HG03159 (cell line): ENCODE measurements at regions not wholly inside any gene's neighbourhood (a gene's known extent, or its start where the extent isn't known, plus 50 kb on each side); places are given as distances from the start of the nearest gene placed in this dataset.
"Not testable (repeated sequence)": the region's sequence is repeated elsewhere in the genome, so short reads cannot be mapped to it uniquely, and the experiment has no call there.

Experiments
- ATAC-seq: cut with Tn5 transposase; IDR thresholded peaks from one replicate; pipeline ENCODE4 v1.9.1; 2021; ENCODE audit warnings: mild to moderate bottlenecking, moderate library complexity; ENCODE audit not compliant: unreplicated experiment

DNA sequence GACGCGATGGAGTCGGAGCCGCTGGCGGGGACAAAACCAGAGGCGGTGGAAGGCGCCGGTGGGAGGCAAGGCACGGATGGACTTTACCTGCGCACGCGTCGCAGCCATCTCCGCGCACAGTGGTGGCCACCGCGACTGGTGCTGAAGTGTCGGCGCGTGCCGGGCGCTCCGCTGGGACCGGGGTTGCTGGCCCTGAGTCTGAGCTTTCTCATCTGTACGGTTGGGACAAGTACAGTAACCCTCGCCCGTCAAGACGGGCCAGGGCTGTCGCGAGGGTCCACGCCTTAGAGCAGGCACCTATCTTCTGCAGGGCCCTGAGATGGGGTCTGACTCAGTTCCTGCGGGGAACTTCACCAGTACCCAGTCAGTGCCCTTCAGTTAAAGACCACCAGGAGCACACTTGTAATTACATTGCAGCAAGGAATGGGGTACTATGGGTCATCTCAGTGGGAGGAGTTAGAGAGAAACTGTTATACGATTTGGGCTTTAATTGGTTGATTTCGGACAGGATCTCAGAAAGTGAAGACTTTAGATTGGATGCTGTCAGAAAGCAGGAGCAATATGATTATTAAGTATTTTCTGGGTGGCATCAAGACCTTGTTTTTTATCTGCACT is 385.6 kb downstream of the SPATA31A6 start:
- ATAC-seq: not testable (repeated sequence)

DNA sequence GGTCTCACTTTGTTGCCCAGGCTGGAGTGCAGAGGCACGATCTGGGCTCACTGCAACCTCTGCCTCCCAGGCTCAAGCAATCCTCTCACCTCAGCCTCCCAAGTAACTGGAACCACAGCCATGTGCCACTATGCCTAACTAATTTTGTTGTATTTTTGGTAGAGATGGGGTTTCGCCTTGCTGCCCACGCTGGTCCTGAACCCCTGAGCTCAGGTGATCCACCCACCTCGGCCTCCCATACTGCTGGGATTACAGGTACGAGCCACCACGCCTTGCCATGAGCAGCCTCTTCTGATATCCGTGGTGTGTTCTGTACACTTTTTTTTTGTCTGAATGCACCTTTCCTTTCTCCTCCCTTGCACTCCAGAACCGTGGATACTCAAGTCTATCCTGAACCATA is 394.4 kb downstream of the SPATA31A6 start:
- ATAC-seq: not testable (repeated sequence)
